ENCODE measurements at regions not wholly inside any gene's neighbourhood (a gene's known extent, or its start where the extent isn't known, plus 50 kb on each side); places are given as distances from the start of the nearest gene placed in this dataset.

GRCh38 chr9:96050861-96051155 lies 175.3 kb downstream of the ERCC6L2 start:
- Histone ChIP-seq H3K9me3 (no peaks in the 10 kb centered on the region), H3K4me1 (peaks cover 0 to 50% (median 20%) of the 10 kb centered on the region in 4 donors), H3K27me3 (no peaks in the 10 kb centered on the region), H3K4me3 (no peak overlapping the region), H3K27ac (peak overlapping the region in 2 of 4 donors; percentile 91 to 95), H3K36me3 (no peaks in the 10 kb centered on the region)
- TF ChIP-seq EP300 (IDR thresholded peaks at IDR 0.05), result no peak
- no peak for TF ChIP-seq POLR2A (IDR thresholded peaks at IDR 0.05)
- TF ChIP-seq, protein P1, sequence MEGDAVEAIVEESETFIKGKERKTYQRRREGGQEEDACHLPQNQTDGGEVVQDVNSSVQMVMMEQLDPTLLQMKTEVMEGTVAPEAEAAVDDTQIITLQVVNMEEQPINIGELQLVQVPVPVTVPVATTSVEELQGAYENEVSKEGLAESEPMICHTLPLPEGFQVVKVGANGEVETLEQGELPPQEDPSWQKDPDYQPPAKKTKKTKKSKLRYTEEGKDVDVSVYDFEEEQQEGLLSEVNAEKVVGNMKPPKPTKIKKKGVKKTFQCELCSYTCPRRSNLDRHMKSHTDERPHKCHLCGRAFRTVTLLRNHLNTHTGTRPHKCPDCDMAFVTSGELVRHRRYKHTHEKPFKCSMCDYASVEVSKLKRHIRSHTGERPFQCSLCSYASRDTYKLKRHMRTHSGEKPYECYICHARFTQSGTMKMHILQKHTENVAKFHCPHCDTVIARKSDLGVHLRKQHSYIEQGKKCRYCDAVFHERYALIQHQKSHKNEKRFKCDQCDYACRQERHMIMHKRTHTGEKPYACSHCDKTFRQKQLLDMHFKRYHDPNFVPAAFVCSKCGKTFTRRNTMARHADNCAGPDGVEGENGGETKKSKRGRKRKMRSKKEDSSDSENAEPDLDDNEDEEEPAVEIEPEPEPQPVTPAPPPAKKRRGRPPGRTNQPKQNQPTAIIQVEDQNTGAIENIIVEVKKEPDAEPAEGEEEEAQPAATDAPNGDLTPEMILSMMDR (IDR thresholded peaks at IDR 0.05), result no peak
- WGBS, 2 donors, result 87 to 96% methylated on average over 7 of the region's 7 CpGs
- no peak for DNase-seq (ENCODE audit: low spot score in 2 of 2)

- 61 to 70% methylated on average over 30 of the region's 30 CpGs for WGBS, 2 donors
- Histone ChIP-seq H3K4me1 (peaks cover 0 to 50% (median 20%) of the 10 kb centered on the region in 4 donors), H3K9me3 (no peaks in the 10 kb centered on the region), H3K36me3 (no peaks in the 10 kb centered on the region), H3K27ac (peak overlapping the region; percentile 38 to 95 (median 84)), H3K27me3 (no peaks in the 10 kb centered on the region), H3K4me3 (no peak overlapping the region)
- DNase-seq (ENCODE audit: low spot score in 2 of 2), result no peak
- TF ChIP-seq EP300 (IDR thresholded peaks at IDR 0.05) (no peak), POLR2A (IDR thresholded peaks at IDR 0.05) (no peak)
- TF ChIP-seq, protein P1 (IDR thresholded peaks at IDR 0.05), result no peak
Measured at GRCh38 chr9:96050048-96050860, 174.8 kb downstream of the ERCC6L2 start.

- no peaks in the 10 kb centered on the region for H3K27me3 ChIP-seq
- TF ChIP-seq EP300 (IDR thresholded peaks at IDR 0.05), result peak in 1 of 2 donors; percentile 92
- TF ChIP-seq, protein P1 (IDR thresholded peaks at IDR 0.05), result no peak
- H3K9me3 ChIP-seq, result no peaks in the 10 kb centered on the region
- H3K4me3 ChIP-seq, result peak overlapping the region in 3 of 4 donors; percentile 2 to 28 (median 21)
- WGBS, 2 donors, result 37 to 41% methylated on average over 31 of the region's 39 CpGs
- peaks cover 0 to 50% (median 20%) of the 10 kb centered on the region in 4 donors for H3K4me1 ChIP-seq
- H3K36me3 ChIP-seq, result no peaks in the 10 kb centered on the region
- peak in 1 of 2 donors; percentile 57 for DNase-seq (ENCODE audit: low spot score in 2 of 2)
- peak overlapping the region; percentile 38 to 95 (median 84) for H3K27ac ChIP-seq
Measured at GRCh38 chr9:96048956-96049831, 173.7 kb downstream of the ERCC6L2 start.

GRCh38 chr9:96048104-96048955 lies 172.8 kb downstream of the ERCC6L2 start:
- no peaks in the 10 kb centered on the region for H3K36me3 ChIP-seq
- TF ChIP-seq, protein P1 (IDR thresholded peaks at IDR 0.05), result no peak
- peak in 1 of 2 donors; percentile 42 for TF ChIP-seq EP300 (IDR thresholded peaks at IDR 0.05)
- TF ChIP-seq POLR2A (IDR thresholded peaks at IDR 0.05), result no peak
- no peaks in the 10 kb centered on the region for H3K9me3 ChIP-seq
- no peaks in the 10 kb centered on the region for H3K27me3 ChIP-seq
- DNase-seq (ENCODE audit: low spot score in 2 of 2), result peak in 1 of 2 donors; percentile 32
- H3K4me1 ChIP-seq, result peaks cover 0 to 50% (median 20%) of the 10 kb centered on the region in 4 donors
- WGBS, 2 donors, result 13 to 18% methylated on average over 23 to 24 of the region's 24 CpGs
- H3K27ac ChIP-seq, result peak overlapping the region; percentile 38 to 95 (median 84)
- H3K4me3 ChIP-seq, result peak overlapping the region in 3 of 4 donors; percentile 2 to 28 (median 21)

All from tibial nerve (tissue), 4 donors.